HG02970 (cell line): ENCODE measurements at regions not wholly inside any gene's neighbourhood (a gene's known extent, or its start where the extent isn't known, plus 50 kb on each side); places are given as distances from the start of the nearest gene placed in this dataset.

Experiments
- ATAC-seq: cut with Tn5 transposase; IDR thresholded peaks from one replicate; pipeline ENCODE4 v1.9.1; 2021; ENCODE audit warnings: mild to moderate bottlenecking, moderate library complexity, moderate number of reproducible peaks; ENCODE audit not compliant: unreplicated experiment, low FRiP score

- ATAC-seq, result no peak
These were observed 214.2 kb downstream of the SOCS6 start for GRCh38 chr18:70503060-70503459.

- no peak for ATAC-seq
These were observed 212.5 kb downstream of the SOCS6 start for GRCh38 chr18:70501358-70501757.

- ATAC-seq, result no peak
These were observed 211.9 kb downstream of the SOCS6 start for GRCh38 chr18:70500748-70501147.

GRCh38 chr18:70499218-70499691, 210.4 kb downstream of the SOCS6 start:
- ATAC-seq, result no peak

GRCh38 chr18:70496353-70497294, 207.8 kb downstream of the SOCS6 start:
- no peak for ATAC-seq

- no peak for ATAC-seq
These were observed 205.7 kb downstream of the SOCS6 start for GRCh38 chr18:70494524-70494923.

GRCh38 chr18:70493461-70493860, 204.6 kb downstream of the SOCS6 start:
- no peak for ATAC-seq

- no peak for ATAC-seq
These were observed 203.0 kb downstream of the SOCS6 start for GRCh38 chr18:70491734-70492348.

- ATAC-seq, result no peak
These were observed 201.4 kb downstream of the SOCS6 start for GRCh38 chr18:70489986-70490933.

GRCh38 chr18:70489571-70489970, 200.7 kb downstream of the SOCS6 start:
- ATAC-seq, result no peak

GRCh38 chr18:70469916-70470315, 181.1 kb downstream of the SOCS6 start:
- no peak for ATAC-seq

- no peak for ATAC-seq
These were observed 180.2 kb downstream of the SOCS6 start for GRCh38 chr18:70468861-70469547.

GRCh38 chr18:70464343-70465114, 175.7 kb downstream of the SOCS6 start:
- ATAC-seq, result no peak

GRCh38 chr18:70463085-70463484, 174.2 kb downstream of the SOCS6 start:
- ATAC-seq, result no peak

GRCh38 chr18:70462078-70462439, 173.2 kb downstream of the SOCS6 start:
- ATAC-seq, result no peak

- ATAC-seq, result no peak
These were observed 172.7 kb downstream of the SOCS6 start for GRCh38 chr18:70461323-70462077.

GRCh38 chr18:70459731-70460130, 170.9 kb downstream of the SOCS6 start:
- ATAC-seq, result no peak

- ATAC-seq, result no peak
These were observed 170.4 kb downstream of the SOCS6 start for GRCh38 chr18:70459251-70459650.

GRCh38 chr18:70457788-70458187, 168.9 kb downstream of the SOCS6 start:
- ATAC-seq, result no peak
